COLO668 (cell line): ENCODE measurements at regions not wholly inside any gene's neighbourhood (a gene's known extent, or its start where the extent isn't known, plus 50 kb on each side); places are given as distances from the start of the nearest gene placed in this dataset.

ENCODE experiments used
- DNase-seq: peaks from one replicate; lab custom pipeline; 2025; ENCODE audit not compliant: unreplicated experiment; lab: John Stamatoyannopoulos, UW

GRCh38 chr3:161794551-161794950 lies 297.9 kb downstream of the OTOL1 start:
- no peak for DNase-seq

- DNase-seq, result no peak
Observed at GRCh38 chr3:161796312-161796711, 299.7 kb downstream of the OTOL1 start.

GRCh38 chr3:161796780-161797179 lies 300.2 kb downstream of the OTOL1 start:
- DNase-seq, result no peak

GRCh38 chr3:161798016-161798415 lies 301.4 kb downstream of the OTOL1 start:
- DNase-seq, result no peak

DNA sequence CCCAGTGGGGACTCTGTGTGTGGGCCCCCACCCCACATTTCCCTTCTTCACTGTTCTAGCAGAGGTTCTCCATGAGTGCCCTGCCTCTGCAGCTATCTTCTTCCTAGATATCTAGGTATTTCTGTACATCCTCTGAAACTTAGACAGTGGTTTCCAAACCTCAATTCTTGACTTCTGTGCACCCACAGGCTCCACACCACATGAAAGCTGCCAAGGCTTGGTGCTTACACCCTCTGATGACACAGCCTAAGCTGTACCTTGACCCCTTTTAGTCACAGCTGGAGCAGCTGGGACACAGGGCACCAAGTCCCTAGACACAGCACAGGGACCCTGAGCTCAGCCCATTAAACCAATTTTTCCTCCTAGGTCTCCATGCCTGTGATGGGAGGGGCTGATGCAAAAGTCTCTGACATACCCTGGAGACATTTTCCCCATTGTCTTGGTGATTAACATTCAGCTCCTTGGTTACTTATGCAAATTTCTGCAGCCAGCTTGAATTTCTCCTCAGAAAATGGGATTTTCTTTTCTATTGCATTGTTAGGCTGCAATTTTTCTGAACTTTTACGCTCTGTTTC lies 304.5 kb downstream of the OTOL1 start:
- DNase-seq, result no peak

DNA sequence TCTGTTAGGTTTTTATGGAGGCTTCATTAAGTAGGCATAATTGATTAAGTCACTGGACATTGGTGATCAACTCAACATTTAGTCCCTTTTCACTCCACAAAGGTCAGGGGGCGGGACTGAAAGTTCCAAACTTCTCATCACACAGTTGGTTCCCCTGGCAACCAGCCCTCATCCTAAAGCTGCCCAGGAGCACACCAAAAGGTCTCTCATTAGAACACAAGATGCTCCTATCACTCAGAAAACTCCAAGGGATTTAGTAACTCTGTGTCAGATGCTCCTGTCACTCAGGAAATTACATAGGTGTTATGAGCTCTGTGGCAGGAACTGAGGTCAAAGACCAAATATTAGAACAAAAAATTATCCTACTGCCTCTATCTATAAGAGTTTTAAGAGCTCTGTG lies 321.5 kb downstream of the OTOL1 start:
- no peak for DNase-seq

- no peak for DNase-seq
Observed at GRCh38 chr3:161821591-161821990, 325.0 kb downstream of the OTOL1 start.

DNA sequence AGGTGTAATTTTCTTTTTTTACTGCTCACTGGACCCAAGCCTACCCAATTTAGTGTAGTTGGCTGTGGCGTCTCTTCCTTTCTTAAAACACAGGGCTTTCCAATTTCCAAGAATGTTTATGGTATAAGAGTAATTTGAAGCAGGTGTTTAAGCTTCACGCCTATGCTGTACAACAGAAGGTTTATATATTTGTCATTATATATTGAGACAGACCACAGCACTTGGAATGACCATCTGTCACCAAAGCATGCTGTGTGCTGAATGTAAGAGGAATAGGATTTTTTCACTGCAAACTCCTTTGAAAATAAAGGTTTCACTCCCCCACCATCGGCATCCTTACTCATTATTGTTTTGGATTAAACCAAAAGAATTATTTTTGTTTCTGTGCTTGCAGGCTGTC lies 325.7 kb downstream of the OTOL1 start:
- no peak for DNase-seq

DNA sequence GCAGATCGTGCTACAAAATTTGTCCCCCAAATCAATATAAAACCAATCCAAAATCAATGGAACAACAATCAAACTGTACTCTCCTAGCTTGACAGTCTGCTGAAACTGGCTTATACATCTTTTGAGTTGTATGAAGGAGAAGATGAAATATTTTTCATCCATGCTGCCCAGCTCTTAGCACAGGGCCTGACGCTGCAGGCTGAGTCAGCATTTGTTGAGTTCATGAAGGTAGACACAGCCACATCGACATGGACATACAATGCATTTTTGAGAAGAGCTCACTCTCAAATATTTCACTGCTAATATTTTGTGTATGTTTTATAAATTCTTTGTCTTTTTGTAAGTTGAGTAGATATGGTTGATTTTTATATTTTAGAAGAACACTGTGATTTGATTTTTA lies 327.3 kb downstream of the OTOL1 start:
- DNase-seq, result no peak

DNA sequence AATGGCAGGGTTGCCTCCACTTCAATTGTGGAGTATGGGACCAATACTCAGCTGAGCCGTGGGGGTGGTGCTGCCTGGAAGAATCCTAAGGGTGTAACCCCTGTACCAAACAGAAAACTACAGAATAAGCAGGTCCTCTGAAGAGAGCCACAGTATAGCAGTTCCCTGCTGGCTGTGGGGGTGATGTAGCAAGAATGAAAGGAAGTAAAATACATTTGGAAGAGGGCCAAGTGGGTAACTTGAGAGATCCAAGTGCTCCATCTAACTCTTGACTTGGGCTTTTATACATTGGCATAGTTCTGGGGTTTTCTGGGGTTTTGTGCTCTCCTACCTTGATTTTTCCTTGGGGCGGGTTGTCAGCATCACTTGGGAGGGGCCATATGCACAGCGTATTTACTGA lies 341.4 kb downstream of the OTOL1 start:
- no peak for DNase-seq

DNA sequence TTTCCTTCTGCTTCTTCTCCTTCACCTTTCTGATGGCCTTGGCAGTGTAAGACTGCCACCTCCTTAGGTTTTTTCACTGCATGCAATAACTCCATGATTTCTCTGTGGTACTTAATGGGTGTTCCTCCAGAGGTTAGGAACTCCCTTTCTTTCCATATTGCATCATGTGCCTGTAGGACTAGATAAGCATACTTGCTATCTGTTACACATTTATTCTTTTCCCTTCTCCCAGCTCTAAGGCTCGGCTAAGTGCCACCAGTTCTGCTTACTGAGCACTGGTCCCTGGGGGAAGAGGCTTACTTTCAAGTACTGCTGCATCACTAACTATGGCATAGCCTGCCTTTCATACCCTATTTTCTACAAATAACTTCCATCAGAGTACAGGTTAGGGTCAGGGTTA lies 351.8 kb downstream of the OTOL1 start:
- DNase-seq, result no peak

DNA sequence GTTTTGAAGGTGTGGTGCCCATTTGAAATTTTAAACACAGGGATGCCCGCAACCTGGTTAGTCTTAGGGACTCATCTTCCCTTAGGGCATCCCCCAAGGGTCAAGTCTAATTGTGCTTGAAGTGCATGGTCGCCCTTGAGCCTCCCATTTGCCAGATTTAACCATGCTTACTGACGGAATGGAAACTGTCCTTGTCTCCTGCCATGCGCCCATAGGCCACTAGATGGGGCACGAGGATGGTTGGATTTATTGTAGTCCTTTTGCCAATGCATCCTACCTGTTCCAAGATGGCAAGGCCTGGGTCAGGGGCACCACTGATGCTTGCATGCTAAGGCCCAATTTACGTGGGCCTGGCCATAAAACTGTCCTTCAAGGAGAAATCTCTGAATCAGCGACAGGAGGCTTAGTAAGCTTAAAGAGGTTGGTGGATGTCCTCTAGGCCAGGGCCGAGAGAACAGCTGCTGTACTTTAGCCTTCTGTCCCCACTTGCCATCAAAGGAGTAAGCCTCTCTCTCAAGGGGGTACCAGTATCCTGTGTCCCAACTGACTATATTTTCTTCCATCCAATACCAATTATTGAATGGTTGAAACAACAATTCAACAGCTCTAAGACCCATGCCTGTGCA lies 355.4 kb downstream of the OTOL1 start:
- peak; percentile 17 for DNase-seq

DNA sequence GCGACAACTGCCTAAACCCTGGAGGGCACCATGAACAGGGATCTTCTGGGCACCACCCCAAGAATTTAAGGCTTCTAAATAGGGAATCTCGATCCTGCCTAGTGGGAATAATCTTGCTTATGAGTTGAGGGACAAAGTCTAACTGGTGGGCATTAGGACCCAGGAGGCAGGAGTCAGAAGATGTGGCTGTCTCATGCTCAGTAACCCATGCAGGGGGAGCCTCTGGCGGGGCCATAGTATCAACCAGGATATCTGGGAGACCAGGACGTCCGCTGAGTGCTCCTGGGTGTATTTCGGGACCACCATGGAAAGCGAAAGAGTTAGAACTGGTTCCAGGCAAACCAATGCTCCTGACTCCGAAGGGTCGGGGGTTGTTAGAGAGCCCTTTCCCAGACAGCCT lies 356.1 kb downstream of the OTOL1 start:
- DNase-seq, result no peak

DNA sequence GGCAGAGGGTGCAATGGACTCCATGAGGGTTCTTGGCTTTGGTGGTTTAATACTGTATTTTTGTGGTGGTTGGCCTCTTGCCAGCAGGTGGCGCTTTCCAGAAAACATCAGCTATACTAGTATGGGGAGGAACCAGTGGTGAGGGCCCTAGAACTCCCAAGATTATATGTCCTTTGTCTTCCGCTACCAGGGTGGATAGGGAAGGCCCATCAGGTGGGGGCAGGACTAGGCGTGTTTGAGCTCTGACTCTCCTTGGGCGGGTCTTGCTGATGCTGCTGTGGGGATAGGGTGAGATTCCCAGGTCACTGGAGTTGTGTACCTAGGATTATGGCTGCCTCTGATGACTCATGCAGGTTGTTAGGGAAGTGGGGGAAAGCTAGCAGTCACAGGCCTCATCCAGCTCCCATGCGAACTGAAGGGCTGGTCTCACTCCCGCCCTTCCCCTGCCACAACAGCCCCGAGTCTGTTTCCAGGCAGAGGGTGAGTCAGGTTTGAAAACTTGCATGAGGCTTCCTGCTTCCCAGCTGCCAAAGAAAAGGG lies 357.7 kb downstream of the OTOL1 start:
- DNase-seq, result no peak

GRCh38 chr3:161859057-161859456 lies 362.4 kb downstream of the OTOL1 start:
- DNase-seq, result no peak

DNA sequence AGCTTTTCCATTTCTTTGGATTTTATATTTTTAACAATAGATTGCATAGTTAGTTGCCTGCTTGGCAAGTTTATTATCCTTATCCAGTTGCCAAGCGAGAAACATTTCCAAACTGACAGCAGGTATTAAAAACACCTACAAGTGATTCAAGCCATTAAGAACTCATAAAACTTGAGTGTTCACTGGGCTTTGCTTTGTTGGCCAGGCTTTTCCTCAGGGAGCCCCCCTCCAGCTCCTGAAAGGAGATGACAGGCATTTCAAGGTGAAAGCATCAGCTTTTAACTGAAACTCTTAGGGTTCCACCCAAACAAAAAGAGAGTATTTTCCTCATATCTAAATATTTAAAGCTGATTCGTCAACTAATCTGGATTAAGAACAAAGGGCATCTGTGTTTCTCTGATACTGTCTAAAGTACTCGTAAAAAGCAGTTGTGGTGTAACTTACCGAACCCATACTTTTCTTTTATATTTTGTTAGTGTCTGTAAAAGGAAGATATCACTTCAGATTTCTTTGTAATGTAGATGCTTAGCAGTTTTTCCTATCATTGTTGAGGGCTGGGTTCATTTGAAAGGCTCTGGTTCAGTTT lies 363.4 kb downstream of the OTOL1 start:
- DNase-seq, result no peak

GRCh38 chr3:161863775-161864174 lies 367.2 kb downstream of the OTOL1 start:
- no peak for DNase-seq

DNA sequence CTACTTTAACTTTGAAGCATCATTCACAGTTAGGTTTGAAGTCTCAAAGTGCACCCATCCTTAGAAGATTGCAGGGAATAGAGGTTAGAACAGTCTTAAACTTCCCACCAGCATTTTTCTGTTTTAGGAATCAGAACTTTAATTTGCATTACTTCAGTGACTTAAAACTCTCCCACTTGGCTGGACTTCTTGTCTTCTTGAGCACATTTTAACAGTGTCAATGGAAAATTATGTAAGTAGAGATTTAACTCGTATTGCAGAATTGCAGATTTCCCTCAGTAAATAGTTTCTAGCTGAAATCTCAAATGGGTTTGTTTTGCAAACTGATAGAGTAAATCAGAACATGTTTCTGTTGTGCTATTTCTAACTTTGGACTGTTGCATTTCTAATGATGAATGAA lies 369.6 kb downstream of the OTOL1 start:
- no peak for DNase-seq

- DNase-seq, result no peak
Observed at GRCh38 chr3:161875483-161875882, 378.9 kb downstream of the OTOL1 start.

DNA sequence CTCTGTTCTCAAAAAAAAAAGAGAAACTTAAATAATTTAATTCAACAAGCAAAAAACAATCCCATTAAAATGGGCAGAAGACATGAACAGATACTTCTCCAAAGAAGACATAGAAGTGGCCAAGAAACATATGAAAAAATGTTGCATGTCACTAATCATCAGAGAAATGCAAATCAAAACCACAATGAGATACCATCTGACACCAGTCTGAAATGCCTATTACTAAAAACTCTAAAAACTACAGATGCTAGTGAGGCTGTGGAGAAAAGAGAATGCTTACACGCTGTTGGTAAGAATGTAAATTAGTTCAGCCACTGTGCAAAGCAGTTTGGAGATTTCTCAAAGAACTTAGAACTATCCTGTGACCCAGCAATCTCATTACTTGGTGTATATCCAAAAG lies 382.9 kb downstream of the OTOL1 start:
- DNase-seq, result no peak

DNA sequence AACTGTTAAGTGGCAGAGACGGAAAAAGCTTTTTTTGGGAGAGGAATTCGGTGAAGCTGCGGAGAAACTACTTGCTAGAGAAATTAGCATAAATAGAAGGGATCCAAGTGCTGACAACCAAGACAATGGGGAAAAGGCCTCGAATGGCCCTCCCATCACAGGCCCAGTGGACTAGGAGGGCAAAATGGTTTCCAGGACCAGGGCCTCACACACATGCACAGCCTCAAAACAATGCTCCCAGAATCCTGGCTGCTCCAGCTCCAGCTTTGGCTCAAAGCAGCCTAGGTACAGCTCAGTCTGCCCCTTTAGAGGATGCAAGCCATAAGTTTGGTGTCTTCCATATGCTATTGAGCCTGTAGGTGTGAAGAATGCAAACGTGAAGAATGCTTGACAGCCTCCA lies 388.2 kb downstream of the OTOL1 start:
- DNase-seq, result no peak

DNA sequence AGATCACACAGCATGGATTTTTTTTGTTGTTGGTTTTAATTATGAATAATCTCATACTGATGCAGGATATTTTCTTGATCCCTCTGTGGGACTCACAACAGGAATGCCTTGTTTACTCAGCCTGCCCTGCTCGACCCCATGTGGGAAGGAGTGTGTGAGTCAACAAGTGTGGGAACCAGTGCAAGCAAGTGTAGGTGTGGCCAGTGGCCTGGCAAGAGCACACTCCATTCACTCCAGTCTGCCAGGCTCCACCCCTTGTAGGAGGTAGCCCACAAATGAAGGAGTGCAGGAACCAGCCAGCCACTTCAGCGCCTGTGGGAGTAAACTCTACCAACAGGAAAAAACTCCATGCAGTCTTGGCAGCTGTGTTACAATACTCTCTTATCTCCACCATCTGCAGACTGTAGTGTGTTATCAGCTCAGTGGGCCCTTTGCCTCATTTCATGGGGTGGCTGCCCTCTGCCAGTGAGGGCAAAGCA lies 393.6 kb downstream of the OTOL1 start:
- DNase-seq, result no peak

DNA sequence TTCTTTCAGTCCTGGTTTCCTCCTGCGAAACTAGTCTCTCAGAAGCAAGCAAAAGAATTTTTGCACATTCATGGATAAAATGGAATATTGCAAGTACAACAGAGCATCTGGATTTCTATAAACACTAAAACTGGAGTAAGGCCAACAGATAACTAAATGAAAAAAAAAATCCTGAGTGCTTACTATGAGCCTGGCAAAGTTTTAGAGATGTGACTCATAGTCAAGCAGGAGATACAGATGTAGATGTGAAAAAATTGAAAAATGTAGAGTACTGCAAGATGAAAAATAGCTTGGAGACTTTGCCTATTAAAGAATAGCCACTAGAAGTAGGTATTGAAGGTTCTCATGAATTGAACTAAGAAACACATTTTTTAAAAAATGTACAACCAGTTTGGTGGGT lies 397.4 kb downstream of the OTOL1 start:
- DNase-seq, result no peak
